SH-SY5Y (cell line): ENCODE measurements at regions not wholly inside any gene's neighbourhood (a gene's known extent, or its start where the extent isn't known, plus 50 kb on each side); places are given as distances from the start of the nearest gene placed in this dataset.

Experiments used
- GATA2 ChIP-seq: IDR thresholded peaks from 2 replicates; pipeline ENCODE4 v1.6.1; 2011; ENCODE audit warnings: mild to moderate bottlenecking, low read depth, low read length
- GATA3 ChIP-seq: IDR thresholded peaks from 2 replicates; pipeline ENCODE4 v1.6.1; 2011; ENCODE audit warnings: low read depth, mild to moderate bottlenecking, low read length, moderate library complexity

DNA sequence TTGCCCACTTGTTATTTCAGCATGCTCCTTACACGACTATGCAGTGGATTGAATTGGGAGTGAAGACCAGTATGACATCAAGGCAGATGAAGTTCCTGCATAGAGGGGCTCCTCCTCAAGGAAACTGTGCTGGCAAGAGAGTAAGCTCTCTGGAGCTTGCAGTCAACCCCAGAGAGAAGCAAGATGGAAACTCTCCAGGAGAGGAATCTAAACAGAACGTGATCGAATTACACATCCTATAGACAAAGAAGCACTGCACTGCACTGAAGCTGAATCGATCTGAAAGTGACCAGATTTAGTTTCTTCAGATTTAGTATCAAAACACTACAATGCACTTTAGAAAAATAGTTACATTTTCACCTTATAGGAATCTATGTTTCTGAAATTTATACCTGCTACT lies 947.7 kb upstream of the TENM4 start:
- TF ChIP-seq GATA2 (no peak), GATA3 (no peak)

DNA sequence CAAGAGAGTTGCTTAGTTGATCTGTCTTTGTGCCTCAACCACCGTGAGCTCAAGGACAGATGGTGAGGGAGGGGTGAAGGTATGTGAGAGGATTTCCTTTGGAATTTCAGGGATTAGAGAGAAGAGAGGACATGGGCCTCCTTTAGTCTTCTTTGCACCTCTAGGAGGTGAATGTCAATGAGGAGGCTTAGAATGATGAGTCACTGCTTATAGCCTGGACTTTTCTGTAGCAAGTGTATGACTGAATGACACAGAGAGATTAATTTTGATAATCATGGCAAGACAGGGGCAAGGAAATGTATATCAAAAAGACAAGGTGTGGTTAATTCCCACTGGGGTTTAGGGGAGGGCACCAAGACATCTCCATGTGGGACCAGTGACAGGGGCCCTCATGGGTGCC lies 947.3 kb upstream of the TENM4 start:
- TF ChIP-seq GATA3 (no peak), GATA2 (no peak)

DNA sequence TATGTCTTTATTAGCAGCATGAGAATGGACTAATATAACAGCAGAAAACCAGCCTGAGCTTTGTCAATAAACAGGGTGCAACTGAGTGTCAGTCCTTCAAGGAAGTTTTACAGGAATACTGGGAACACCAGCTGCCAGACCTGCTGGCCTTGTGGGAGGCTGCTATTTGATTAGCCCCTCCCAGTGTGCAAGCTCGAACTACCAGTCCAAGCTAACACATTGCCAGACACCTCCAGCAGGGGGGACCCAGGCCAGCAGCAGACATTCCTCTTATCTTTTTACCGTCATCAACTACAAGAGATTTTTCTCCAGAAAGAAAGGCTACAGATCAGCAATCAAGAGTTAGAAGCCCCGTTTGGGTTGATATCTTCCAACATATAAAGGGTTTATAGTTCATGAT lies 942.8 kb upstream of the TENM4 start:
- no peak for TF ChIP-seq GATA3
- TF ChIP-seq GATA2 = no peak

- TF ChIP-seq GATA3 = no peak
- no peak for TF ChIP-seq GATA2
Observed at GRCh38 chr11:80379620-80380278, 938.9 kb upstream of the TENM4 start.

DNA sequence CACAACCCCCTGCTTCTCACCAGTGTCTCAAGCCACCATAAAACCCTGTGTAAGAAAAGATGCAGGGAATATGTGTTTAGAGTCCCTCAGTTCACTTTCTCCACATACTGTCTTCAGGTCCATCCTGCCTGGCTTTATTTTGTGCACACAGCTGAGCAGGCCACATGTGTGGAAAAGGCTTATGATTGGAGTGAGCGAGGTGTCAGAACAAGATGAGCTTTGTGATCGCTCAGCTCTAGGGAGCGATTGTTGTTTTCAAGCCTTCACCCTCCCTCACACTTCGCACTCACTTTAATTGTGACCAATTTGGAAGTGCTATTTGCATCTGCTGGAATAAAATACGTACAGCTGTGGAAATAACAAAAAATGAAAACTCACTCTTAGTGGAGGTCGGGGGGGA lies 931.1 kb upstream of the TENM4 start:
- TF ChIP-seq GATA2 (no peak), GATA3 (no peak)

DNA sequence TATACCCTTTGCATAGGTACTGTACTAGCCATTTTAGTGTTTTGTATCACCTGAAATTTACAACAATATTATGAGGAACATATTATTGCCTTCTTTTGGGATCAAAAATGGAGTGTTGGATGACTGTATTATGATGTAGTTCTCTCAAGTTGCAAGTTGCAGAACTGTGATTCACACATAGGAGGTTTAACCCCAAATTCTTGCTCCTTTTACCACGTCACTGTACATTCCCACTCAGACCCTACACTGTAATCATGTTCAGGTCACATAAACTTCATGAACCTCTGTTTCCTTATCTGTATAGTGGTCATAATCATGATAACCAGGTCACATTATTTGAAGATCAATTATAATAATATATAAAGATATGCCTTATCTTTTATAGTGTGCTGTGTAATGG lies 925.1 kb upstream of the TENM4 start:
- TF ChIP-seq GATA2 (no peak), GATA3 (no peak)

GRCh38 chr11:80365076-80365725 lies 924.4 kb upstream of the TENM4 start:
- TF ChIP-seq GATA2 (no peak), GATA3 (no peak)

GRCh38 chr11:80362563-80363340 lies 921.9 kb upstream of the TENM4 start:
- TF ChIP-seq GATA2 (no peak), GATA3 (no peak)

DNA sequence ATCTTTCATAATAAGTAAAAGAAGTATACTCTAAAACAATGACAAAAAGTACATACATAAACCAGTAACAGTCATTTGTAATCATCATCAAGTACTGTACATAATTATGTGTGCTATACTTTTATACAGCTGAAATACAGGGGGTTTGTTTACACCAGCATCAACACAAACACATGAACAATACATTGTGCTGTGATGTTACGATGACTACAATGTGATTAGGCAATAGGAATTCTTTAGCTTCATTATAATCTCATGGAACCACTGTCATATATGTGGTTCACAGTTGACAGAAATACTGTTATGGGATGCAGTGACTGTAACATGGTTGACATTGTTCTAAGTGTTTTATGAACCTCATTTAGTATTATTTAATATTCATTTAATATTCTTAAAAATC lies 914.4 kb upstream of the TENM4 start:
- no peak for TF ChIP-seq GATA2
- no peak for TF ChIP-seq GATA3

DNA sequence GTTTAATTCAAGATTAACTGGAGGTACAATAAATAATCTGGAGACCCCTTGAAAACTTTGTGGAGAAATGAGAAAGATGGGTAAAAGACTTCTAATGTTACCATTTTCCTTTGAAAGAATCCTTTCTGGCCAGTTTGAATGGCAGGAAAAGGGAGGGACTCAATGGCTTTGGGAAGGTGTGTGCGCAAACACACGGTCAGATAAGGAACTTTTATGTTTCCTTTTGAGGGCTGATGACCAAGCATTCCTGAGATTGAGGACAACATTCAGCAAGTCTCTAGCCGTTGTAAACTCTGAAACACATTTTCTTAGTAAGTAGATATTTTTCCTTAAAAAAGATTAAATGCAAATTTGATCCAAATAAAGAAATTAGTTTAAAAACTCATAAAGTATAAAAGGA lies 909.7 kb upstream of the TENM4 start:
- TF ChIP-seq GATA2 (no peak), GATA3 (no peak)

DNA sequence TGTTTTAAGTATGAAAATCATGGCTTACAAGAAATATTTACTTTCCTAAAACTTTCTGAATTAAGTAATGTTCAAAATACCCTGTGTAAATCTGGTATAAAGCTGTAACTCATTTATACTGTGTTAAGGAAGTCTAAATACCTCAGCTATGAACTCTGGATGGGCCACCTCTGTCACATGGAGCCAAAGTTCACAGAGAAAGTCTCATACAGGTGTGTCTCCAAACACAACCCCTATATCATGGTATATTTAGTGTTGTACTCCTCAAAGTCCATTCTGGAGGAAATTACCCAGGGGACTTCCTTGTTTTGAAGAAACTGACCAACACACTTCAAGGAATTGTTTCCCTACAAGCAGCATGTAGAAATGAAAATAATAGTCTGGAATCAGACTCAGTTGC lies 909.2 kb upstream of the TENM4 start:
- TF ChIP-seq GATA2 (no peak), GATA3 (no peak)

- no peak for TF ChIP-seq GATA3
- no peak for TF ChIP-seq GATA2
Observed at GRCh38 chr11:80346353-80347059, 905.7 kb upstream of the TENM4 start.

DNA sequence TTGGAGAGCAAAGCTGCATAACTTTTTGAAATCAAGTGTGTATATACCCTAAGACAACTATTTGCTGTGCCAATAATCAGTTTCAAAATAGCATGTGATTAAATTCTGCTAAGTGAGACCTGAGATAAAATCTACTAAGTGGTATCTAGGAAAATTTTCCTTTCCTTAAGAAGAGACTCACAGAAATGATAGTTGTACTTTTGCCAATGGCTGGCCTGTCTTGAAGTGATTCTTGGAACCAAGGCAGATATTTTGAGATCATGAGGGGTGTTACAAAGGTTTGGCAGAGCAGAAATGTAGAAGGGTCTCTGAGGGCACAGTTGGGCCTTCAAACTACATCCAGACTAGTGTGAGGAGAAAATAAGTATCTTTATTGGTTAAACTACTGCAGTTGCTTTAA lies 902.6 kb upstream of the TENM4 start:
- TF ChIP-seq GATA2 (no peak), GATA3 (no peak)

DNA sequence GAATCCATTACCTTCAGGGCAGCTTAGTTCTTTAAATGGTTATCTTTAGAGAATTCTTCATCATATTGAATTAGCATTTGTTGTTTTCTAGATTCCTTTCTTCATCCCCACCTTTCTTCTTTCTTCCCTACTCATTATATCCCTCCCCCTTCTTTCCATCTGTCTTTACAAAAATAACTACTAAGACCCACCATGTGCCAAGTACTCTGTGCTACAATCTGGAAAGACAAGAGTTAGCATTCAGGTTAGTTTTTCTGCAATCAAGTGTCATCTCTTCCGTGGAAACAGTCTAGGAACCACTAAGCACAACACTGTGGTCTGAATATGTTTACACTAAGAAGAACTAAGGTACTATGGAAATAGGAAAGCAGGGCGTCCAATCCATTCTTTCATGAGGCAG lies 897.4 kb upstream of the TENM4 start:
- TF ChIP-seq GATA2 (no peak), GATA3 (no peak)
